GM19043 (cell line): ENCODE measurements at regions not wholly inside any gene's neighbourhood (a gene's known extent, or its start where the extent isn't known, plus 50 kb on each side); places are given as distances from the start of the nearest gene placed in this dataset.
"Not testable (repeated sequence)": the region's sequence is repeated elsewhere in the genome, so short reads cannot be mapped to it uniquely, and the experiment has no call there.

Experiments
- ATAC-seq: cut with Tn5 transposase; IDR thresholded peaks from one replicate; pipeline ENCODE4 v1.9.1; 2021; ENCODE audit warnings: low read depth; ENCODE audit not compliant: unreplicated experiment

DNA sequence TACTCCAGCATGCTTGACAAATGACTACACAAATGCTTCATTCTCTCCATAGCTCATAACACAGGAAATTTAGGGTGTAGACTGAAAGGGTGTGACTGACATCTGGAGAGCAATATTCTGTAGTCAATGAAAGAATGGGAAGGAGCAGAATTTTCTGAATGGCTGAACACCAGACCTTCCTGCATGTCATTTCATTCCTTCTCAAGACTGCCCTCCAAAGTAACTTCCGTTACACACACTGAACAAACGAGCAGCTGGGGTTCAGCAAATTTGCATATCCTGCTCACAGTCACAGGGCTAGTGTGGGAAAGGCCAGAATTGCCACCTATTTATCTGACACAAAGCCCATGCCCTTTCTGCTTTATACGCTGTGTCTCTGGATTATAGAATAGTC is 325.0 kb upstream of the CFAP20DC start:
- ATAC-seq: peak; percentile 100

DNA sequence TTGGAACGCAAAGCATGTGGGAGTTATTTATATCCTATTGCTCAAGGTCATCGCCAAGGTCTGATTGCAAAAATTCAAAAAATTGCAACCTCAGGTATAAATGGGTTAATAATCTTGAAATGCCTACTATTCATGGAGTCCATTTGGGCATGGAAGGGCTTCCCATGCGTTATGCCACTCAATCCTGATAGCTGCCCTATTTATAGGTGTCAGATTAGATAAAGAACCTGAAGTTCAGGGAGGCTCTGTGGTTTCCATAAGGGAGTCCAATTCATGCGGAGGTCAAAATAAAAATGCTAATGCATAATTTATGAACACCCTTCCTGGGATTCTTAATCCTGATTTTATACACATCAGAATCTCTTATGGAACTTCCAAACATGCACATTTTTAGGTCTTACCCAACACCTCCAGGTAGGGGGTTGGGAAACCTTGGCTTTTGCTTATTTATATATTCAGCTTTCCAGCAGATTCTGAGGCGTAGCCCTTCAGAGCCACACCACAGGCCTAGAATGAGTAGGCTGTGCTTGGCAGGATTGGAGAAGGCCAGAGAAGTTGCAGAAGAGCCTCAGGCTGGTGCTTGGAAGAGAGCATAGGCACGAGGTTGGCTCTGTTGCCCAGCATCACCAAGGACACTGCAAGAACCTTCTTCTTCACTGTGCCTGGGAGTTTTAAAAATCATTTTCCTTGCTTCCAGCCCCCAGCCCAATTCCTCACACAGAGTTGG is 324.4 kb upstream of the CFAP20DC start:
- no peak for ATAC-seq

DNA sequence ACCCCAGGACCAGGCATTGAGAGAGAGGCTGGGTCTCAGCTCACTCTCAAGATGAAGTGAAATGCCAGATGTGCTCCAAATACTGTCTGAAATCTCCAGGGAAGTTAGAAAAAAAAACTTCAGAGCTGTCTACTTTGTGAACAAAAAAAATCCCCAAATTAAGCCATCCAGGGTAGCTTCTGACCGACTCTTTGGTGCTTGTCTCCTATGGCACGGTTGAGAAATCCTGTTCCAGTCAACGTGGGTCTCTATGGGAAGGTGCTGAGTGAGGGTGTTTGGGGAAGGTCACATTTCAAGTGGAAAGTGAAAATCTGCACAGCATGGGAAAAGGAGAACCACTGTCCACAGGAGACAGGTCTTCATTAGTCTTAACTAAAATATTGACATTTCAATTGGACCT is 322.5 kb upstream of the CFAP20DC start:
- ATAC-seq: no peak

DNA sequence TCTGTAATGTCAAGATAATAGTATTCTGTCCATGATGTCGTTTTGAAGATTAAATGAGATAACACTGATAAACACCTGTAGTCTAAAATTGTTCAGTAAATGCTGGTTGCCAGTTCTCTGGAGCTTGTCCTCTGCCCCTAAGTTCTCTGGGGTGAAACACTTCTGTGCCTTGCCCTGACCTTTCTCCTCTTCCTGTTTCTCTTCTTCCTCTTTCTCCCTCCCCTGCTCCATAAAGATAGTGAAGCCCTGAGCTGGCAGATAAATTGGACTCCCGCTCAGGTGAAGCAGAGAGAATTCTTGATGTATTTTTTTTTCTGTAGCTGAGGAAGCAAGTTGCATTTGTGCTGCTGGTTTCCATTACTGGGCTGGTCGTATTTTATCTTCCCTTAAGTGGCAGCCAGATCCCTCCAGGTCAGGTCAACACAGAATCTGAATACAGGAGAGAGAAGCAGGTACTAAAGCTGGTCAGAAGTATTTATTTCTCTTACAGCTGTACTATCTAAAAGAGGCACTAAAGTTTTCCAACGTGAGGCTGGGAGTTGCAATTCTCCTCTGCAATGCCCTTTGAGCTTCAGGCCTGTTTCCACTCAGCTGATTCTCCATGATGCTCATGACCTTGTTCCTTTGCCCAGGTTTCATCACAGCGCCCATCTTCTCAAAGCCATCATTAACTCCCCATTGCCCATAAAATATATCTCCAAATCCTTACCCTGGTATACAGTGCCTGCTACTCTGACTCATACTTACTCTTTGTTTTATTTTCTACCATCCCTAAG is 319.3 kb upstream of the CFAP20DC start:
- no peak for ATAC-seq

DNA sequence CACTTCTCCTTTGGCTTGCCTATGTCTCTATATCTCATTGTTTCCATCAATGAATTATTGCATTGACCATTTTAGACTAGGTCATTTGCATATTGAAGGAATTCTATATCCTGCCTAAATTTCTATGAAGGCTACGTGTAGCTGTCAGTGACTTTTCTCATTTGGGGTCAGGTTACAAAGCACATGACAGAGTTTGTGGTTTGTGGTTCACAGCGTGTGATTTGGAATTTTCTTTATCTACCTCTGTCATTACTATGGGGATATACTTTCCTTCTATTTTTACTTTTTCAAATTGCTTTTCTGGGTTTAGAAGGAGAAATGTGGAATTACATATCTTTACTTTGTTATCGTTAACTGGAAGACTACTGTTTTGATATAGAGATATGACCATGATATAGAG is 317.3 kb upstream of the CFAP20DC start:
- no peak for ATAC-seq

DNA sequence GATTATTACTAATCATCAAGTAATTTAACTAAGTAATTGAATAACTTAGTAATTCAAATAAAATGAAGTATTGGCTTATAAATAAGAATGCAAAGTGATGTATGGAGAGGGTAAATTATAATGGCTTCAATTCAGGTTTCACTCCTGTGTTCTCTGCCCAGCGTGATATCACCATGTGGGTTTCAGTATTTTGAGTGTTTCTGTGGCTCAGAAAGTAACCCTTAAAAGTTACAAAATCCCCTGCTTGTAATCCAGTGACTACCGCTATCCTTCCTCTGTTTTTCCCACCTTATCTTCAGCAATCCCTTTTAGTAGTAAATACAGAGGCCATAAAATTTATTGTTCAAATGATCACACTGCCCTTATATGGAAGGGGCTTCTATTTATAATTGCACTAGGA is 316.4 kb upstream of the CFAP20DC start:
- ATAC-seq: no peak

DNA sequence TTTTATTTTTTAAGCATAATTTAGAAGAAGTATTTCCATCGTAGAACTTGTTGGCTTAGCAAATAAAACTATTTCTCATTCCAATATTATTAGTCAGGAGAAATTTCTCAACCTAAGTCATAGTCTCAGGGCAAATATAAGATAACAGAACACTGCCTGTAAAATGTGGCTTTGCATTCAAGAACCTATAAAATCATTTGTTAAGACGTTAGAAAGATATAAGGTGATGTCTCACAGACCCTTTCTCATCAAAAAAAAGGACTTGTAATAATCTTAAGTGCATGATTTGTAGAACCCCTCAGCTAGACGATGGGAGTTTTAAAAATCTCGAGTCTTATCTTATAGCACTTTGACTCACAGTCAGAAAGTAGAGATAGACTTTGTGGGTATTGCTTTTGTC is 314.7 kb upstream of the CFAP20DC start:
- no peak for ATAC-seq

DNA sequence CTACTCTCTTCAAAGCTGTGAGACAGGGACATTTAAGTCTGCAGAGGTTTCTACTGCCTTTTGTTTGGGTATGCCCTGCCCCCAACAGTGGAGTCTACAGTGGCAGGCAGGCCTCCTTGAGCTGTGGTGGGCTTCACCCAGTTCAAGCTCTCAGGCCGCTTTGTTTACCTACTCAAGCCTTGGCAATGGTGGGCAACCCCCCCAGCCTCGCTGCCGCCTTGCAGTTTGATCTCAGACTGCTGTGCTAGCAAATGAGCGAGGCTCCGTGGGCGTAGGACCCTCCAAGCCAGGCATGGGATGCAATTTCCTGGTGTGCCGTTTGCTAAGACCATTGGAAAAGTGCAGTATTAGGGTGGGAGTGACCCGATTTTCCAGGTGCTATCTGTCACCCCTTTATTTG is 310.5 kb upstream of the CFAP20DC start:
- not testable (repeated sequence) for ATAC-seq

DNA sequence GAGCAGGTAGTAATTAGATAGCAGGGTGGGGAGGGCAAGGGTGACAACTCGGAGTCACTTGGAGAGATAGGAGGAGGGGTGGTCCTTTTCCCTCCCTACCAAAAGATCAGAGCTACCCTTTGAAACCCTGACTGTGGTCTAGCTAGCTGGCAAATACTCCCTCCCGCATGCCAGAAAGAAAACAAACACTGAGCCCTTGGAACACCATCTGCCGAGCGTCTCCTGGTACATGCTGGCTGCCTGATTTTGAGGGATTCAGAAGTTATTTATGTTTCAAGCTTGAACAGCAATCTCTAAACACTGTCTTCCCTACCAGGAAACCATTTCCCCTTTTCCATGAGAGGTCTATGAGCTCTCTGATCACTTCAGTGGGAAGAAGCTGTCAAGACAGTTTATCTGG is 291.6 kb upstream of the CFAP20DC start:
- ATAC-seq: no peak

DNA sequence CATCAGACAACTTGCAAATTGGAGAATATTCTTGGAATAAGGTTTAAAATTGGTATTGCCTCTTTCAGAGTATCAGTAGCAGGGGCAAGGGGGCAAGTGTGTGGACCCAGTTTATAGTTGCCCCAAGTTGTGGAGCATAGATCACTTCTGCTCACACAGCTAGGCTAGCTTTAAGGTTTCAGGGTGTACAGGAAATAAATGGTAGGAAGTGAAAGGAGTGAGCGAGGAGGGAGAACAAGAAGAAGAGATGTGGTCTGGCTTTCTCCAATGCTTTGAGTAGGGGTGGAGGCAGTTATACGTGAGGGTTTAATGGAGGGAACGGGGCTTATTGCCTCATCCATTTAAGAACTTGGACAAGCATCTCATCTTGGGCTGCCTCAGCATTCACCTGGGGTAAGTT is 290.0 kb upstream of the CFAP20DC start:
- no peak for ATAC-seq

DNA sequence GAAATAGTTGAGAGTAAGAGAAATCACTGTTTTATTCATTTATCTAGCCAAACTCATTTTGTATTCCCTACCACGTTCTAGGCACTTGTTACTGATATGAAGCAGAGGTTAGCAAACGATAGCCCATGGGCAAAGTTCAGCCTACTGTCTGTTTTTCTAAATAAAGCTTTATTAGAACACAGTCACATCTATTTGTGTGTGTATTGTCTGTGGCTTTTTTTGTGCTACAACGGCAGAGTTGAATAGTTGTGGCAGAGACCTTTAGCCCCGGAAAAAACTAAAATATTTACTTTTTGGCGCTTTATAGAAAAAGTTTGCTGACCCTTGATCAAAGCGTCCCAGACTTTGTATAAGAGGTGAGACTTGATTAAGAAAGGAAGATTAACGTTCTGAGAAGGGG is 289.1 kb upstream of the CFAP20DC start:
- ATAC-seq: no peak

DNA sequence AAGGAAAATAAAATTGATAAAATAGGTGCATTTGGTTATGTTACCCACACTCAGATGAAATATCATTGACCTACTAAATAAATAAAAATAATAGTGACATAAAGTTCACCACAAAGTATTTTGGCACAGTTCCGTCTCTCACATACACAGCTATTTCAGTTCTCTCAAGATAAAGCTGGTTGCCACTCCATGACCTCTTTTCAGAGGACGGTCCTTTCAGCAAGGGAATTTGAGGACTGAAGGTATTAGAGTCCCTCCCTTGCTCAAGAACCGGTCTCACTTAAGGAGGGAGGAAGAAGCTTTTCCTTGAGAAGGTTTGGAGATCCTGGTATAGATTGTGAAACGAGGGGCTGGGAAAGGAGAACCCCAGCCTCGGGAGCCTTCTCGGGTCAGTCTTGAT is 285.5 kb upstream of the CFAP20DC start:
- ATAC-seq: no peak

DNA sequence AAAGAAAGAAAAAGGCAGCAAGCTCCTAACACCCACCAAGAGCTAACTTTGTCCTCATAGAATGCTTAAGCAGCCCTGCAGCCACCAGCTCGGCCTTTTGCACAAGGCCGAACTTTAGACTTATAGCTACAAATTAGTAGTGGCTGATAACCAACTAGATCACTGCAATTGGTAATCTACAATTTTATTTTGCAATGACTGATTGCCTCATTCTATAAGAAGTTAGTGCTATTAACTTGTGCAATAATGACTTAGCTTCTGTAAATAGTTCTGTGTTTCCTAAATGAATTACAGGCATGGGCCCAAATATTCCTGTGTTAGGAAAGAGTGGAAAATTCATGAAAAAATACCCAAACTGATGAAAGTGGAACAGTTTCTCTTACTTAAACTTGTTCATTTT is 284.8 kb upstream of the CFAP20DC start:
- no peak for ATAC-seq

DNA sequence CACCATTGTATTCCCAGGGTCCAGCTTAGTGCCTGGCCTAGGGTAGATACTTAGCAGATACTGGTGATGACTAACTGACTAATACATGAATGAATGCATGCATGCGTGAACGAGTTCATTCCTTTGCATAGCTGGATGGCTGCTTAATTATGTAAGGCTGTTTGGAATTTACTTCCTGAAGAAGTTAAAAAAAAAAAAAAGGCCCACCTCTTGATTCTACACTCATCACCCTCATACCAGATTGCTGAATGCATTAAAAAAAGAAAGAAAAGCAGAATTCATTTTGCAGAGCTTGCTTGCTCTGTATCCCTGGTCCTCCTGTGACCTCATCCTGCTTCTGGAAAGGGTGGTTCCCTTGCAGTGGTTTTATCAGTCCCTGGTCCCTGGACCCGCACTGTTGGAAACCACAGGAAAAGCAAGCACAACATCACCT is 277.6 kb upstream of the CFAP20DC start:
- no peak for ATAC-seq

DNA sequence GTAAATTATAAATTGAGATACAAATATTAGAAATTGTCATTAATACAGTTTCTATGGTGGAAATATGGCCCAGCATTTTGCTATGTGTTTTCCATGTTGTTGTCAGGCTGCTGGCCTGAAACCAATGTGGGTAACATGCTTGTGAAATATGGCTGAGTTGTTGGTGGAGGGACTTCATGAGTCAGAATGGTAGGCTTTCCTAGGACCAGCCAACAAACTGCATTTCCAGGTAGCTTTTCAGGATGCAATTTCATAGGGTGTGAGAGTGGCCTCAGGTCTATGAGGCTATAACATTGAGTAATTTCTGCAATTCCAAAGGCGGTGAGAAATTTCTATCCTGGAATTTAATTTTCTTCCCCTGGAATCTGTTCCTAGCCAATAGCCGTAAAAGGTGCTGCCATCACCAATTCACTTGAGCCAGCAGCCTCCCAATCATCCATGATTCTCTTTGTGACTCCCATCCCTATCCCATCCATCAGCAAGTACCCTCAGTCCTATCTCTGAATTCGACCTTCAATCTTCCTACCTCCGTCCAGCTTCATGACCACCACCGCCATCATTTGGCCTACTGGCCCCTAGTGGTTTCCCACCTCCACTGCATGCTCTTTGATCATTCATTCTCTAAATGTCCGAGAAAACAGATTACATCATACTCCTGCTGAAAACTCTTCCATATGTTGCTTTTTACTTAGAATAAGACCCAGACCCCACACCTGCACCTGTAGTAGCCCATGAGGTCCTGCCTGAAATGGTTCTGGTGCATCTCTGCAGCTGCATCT is 276.6 kb upstream of the CFAP20DC start:
- no peak for ATAC-seq

DNA sequence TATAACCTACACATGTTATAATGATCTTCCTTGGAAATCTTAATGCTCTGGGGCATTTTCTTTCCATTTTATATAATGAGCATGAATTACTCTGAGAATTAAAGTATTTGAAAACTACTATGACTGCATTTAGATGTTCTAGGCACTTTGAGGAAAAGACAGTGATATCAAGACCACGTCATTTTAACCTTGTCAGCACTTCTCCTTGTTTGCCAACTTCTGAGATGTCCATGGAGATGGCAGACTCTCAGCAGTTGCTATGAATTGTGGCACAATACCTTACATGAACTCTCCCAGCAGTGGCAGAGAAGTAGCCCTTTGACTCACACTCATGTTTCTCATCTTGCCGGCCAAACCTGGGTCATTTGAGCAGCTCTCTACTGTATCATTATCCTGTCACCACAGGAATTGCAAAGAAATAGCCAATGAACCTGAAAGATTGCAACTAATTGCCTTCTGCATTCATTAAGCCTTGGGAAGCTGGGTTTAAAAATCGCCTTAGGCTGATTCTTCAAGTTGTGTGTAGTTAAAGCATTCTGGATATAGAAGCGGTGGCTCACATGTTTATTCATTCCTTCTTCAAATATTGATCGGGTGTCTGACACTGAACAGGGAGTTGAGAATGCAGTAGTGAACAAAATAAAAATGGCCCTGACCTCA is 272.2 kb upstream of the CFAP20DC start:
- no peak for ATAC-seq

DNA sequence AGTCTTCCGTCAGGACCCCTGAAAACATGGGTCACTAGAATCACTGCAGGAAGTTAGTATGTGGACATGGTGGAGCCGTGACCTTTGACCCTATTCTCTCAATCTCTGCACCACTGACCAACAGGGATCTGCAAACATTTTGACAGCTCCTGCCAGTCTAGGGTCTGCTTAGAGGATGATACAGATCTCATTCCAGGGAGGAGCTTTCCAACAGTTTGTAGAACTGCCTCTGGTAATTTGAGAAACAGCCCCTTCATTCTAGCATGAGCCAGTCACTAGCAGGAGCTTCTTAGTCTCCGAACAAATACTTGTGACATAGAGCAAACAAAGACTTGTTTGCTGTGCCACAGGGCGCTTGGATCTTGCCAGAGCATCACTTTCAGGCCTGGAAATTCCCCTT is 270.3 kb upstream of the CFAP20DC start:
- no peak for ATAC-seq

DNA sequence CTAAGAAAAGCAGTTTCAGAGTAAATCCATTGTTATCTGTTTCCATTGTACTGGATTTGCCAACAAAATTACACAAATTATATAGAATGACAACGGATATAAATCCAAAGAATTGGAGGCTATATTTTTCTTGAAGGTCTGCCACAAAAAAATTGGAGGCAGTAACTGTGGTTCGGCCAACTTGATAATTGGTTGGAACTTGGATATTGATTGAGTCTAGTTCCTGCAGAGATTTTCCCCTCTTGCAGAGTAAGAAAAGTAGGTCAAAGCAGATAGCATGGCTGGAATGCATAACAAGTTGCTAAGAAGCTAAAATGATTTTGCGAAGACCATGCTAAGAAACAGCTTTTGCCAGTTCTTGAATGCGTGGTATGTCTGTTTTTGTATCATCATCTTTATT is 269.6 kb upstream of the CFAP20DC start:
- no peak for ATAC-seq

DNA sequence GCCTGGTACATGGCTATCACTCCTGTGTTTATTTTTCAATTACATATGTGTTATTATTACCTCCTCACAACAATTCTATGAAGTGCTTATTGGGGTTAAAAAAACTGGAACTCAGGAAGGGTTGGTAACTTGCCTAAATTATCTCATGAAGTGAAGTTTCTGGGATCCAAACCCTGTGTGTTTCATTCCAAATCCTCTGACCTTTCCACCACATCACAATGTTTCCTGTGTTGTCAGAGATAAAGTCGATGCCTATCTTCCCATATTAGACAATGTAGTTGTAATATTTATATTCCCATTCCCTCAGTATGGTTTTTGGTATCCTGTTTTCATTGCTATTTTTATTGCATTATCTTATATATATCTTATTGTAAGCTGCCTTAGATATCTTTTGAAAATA is 269.1 kb upstream of the CFAP20DC start:
- no peak for ATAC-seq

DNA sequence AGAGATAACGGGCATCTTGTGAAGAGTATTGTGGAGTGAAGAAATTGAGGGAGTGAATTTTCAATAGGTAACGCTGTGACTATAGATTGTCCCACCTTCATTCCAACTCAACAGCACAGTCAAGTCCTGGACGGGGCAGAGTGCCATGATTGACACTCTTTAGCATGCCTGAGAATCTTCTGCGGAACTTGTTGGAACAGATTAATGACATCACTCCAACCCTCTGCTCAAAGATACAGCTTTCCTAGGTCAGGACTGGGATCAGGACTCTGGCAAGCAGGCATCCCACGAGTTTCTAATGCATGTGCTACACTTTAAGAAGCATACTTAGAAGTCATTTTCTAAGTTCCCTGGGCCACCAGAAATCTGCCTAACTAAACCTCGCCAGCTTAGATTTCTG is 267.6 kb upstream of the CFAP20DC start:
- no peak for ATAC-seq

DNA sequence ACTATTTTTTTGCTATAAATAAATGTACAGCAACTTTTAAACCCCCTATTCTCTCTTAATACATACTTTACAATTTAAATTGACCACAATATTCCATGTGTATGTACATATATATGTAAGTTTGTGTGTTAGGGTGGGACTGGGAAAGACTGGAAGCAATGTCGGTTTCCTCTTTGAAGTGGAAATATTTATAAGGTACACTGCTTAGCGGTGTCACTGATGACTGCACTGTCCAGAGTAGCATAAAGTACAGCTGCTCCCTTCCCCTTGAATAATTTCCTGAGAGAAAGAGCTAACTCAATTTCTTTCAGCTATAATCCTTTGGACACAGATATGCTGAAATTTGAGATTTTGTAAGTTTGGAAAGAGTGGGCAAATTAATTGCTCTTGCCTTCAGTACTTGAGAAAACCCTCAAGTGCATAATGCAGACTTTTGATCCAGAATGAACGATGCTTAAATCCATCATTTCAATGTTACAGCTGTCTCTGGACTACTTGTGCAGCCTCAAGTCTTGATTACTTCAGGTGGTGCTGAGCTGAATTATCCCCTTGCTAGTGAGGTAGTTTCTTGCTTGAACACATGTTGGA is 267.0 kb upstream of the CFAP20DC start:
- ATAC-seq: no peak
